Tibial artery (tissue), 4 donors: ENCODE measurements at regions not wholly inside any gene's neighbourhood (a gene's known extent, or its start where the extent isn't known, plus 50 kb on each side); places are given as distances from the start of the nearest gene placed in this dataset.

Source experiments
- DNase-seq, 2 donors: peaks; one replicate each; pipeline ENCODE4 v3.0.0-alpha.2; 2019
- H3K27ac ChIP-seq, 2 donors: fragments of 200-600 bp; sonication (generic) in 1 of 2; 1 replicate in 1 of 2; 2 replicates in 1 of 2; pipeline ENCODE4 v1.5.1; 2018 to 2019; ENCODE audit warnings: mild to moderate bottlenecking in 1 of 2
- H3K27me3 ChIP-seq, 2 donors: fragments of 200-600 bp; sonication (generic) in 1 of 2; one replicate each; pipeline versions ENCODE4 v1.5.1 to v1.6.0; 2016 to 2019
- H3K36me3 ChIP-seq, 3 donors: fragments of 200-600 bp; sonication (generic) in 2 of 3; one replicate each; pipeline ENCODE4 v1.5.1; 2016 to 2019; ENCODE audit warnings: mild to moderate bottlenecking in 2 of 3
- H3K4me1 ChIP-seq, 4 donors: fragments of 200-600 bp; sonication (generic) in 2 of 4; 1 replicate in 3 of 4; 2 replicates in 1 of 4; pipeline ENCODE4 v1.5.1; 2016 to 2019
- H3K4me3 ChIP-seq, 2 donors: fragments of 200-600 bp; sonication (generic) in 1 of 2; 1 replicate in 1 of 2; 2 replicates in 1 of 2; pipeline ENCODE4 v1.5.1; 2018 to 2019; ENCODE audit warnings: mild to moderate bottlenecking in 2 of 2
- H3K9me3 ChIP-seq, 3 donors: fragments of 200-600 bp; sonication (generic) in 1 of 3; one replicate each; pipeline ENCODE4 v1.5.1; 2016 to 2019
- intact Hi-C: fragments of 100-400 bp; cut with DNase I; formaldehyde crosslinking; loops from one replicate; pipeline ENCODE4 v1.15.0; 2023; ENCODE audit warnings: low total_unique reads
- TF ChIP-seq, protein P1 (sequence below), 2 experiments: fragments of 200-600 bp in 1 of 2; fragments of 450-650 bp in 1 of 2; IDR thresholded peaks; one replicate each; pipeline ENCODE4 v1.5.1; 2017 to 2019; ENCODE audit warnings: antibody characterized with exemption in 2 of 2, mild to moderate bottlenecking in 1 of 2, moderate library complexity in 1 of 2

DNA sequence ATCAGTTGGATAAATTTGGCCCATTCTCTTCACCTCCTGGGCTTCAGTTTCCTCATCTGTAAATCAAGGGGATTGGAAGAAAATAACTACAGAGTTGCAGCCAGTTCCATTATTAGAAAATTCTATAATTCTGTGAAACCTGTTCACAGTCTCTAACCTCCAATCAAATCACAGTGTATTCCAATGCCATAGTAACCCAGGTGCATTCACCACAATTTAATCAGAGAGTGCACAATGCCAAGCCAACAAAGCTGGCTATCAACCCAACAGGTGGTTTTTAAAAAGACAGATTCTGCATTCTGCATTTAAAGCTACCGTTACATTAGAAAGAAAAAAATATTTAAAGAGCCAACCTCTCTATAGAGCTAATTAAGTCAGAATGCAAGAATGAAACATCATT lies 308.6 kb downstream of the RNF144A start:
- Histone ChIP-seq H3K27ac (no peak overlapping the region), H3K4me1 (no peaks in the 10 kb centered on the region), H3K4me3 (no peak overlapping the region), H3K9me3 (no peaks in the 10 kb centered on the region), H3K27me3 (no peaks in the 10 kb centered on the region), H3K36me3 (no peaks in the 10 kb centered on the region)
- intact Hi-C loops: no loop called here
- TF ChIP-seq, protein P1, sequence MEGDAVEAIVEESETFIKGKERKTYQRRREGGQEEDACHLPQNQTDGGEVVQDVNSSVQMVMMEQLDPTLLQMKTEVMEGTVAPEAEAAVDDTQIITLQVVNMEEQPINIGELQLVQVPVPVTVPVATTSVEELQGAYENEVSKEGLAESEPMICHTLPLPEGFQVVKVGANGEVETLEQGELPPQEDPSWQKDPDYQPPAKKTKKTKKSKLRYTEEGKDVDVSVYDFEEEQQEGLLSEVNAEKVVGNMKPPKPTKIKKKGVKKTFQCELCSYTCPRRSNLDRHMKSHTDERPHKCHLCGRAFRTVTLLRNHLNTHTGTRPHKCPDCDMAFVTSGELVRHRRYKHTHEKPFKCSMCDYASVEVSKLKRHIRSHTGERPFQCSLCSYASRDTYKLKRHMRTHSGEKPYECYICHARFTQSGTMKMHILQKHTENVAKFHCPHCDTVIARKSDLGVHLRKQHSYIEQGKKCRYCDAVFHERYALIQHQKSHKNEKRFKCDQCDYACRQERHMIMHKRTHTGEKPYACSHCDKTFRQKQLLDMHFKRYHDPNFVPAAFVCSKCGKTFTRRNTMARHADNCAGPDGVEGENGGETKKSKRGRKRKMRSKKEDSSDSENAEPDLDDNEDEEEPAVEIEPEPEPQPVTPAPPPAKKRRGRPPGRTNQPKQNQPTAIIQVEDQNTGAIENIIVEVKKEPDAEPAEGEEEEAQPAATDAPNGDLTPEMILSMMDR (IDR thresholded peaks at IDR 0.05): no peak
- no peak for DNase-seq

DNA sequence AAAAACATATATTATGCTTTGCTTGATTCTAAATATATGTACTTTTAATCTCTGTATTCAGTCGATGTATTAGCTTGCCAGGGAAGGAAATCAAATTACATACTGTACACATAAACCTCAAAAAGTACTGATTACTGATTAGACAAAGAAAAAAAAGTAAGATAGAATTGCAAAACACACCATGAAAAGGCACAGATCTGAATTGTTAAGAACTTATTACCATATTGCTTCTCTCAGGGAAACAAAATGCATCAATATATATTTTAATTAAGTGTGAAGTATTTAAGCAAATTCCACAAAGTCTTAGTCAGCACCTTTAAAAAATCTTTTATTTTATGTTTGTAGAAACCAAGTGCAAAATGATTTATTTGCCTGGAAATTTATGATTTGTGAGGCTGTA lies 309.3 kb downstream of the RNF144A start:
- H3K36me3 ChIP-seq: no peaks in the 10 kb centered on the region
- no peak overlapping the region for H3K4me3 ChIP-seq
- TF ChIP-seq, protein P1 (IDR thresholded peaks at IDR 0.05): no peak
- no peaks in the 10 kb centered on the region for H3K27me3 ChIP-seq
- no peak overlapping the region for H3K27ac ChIP-seq
- H3K4me1 ChIP-seq: no peaks in the 10 kb centered on the region
- DNase-seq: no peak
- intact Hi-C loops: no loop called here
- no peaks in the 10 kb centered on the region for H3K9me3 ChIP-seq

DNA sequence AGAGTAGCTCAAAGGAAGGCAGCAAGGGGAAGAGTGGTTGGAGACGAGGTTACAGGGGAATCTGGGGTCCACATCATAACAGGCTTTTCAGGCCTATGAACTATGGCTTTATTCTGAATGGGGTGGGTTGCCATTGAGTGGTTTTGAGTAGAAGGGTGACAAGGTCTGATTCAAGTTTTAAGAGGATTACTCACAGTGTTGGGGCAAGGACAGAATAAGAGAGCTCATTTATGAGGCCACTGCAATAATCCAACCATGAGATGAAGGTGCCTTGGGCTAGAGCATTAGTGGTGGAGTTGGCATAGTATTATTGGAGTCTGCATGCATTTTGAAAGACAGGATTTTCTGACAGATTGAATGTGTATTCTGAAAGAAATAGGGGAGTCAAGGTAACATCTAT lies 315.9 kb downstream of the RNF144A start:
- H3K27me3 ChIP-seq: no peaks in the 10 kb centered on the region
- H3K9me3 ChIP-seq: no peaks in the 10 kb centered on the region
- H3K27ac ChIP-seq: no peak overlapping the region
- no peaks in the 10 kb centered on the region for H3K36me3 ChIP-seq
- no peak for DNase-seq
- H3K4me1 ChIP-seq: no peaks in the 10 kb centered on the region
- no peak overlapping the region for H3K4me3 ChIP-seq
- intact Hi-C loops: no loop called here
- TF ChIP-seq, protein P1 (IDR thresholded peaks at IDR 0.05): no peak

DNA sequence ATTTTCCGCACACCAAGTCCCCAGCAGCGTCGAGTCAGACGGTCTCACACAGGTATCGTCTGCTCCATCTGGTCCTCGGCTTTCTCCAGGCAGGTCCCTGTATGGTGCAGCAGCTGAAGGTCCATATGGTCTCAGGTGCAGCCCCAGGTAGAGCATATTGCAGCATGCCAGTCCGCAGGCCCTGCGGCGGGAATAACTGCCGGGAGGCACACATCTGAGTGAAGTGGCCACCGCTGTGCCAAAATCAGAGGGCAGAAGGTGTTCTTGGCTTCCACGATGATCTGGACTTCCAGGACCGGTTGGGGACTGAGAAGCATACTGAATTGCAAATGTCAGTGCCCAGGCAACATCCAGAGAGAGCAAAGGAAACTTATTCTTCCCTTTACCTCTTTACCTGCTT lies 320.3 kb downstream of the RNF144A start:
- TF ChIP-seq, protein P1 (IDR thresholded peaks at IDR 0.05): no peak
- H3K4me3 ChIP-seq: no peak overlapping the region
- intact Hi-C loops: no loop called here
- H3K27me3 ChIP-seq: no peaks in the 10 kb centered on the region
- no peaks in the 10 kb centered on the region for H3K4me1 ChIP-seq
- no peak for DNase-seq
- H3K36me3 ChIP-seq: no peaks in the 10 kb centered on the region
- no peaks in the 10 kb centered on the region for H3K9me3 ChIP-seq
- H3K27ac ChIP-seq: no peak overlapping the region

DNA sequence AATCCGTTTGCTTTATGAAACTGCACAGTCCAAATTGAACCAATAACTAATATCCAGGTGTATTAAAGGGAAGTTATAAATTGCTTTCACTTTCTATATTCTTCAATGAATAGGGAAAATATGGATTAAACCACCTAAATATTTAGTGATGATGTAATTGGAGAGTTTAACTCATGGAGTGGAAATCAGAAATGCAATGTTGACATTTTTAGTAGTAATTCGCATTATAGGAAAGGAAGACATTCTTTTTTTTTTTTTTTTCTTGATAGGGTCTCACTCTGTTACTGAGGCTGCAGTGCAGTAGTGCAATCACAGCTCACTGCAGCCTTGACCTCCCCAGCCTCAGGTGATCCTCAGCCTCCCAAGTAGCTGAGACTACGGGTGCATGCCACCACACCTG lies 321.9 kb downstream of the RNF144A start:
- H3K36me3 ChIP-seq: no peaks in the 10 kb centered on the region
- TF ChIP-seq, protein P1 (IDR thresholded peaks at IDR 0.05): no peak
- no peak for DNase-seq
- no peaks in the 10 kb centered on the region for H3K9me3 ChIP-seq
- no peaks in the 10 kb centered on the region for H3K4me1 ChIP-seq
- no peaks in the 10 kb centered on the region for H3K27me3 ChIP-seq
- no peak overlapping the region for H3K4me3 ChIP-seq
- no peak overlapping the region for H3K27ac ChIP-seq
- intact Hi-C loops: no loop called here

DNA sequence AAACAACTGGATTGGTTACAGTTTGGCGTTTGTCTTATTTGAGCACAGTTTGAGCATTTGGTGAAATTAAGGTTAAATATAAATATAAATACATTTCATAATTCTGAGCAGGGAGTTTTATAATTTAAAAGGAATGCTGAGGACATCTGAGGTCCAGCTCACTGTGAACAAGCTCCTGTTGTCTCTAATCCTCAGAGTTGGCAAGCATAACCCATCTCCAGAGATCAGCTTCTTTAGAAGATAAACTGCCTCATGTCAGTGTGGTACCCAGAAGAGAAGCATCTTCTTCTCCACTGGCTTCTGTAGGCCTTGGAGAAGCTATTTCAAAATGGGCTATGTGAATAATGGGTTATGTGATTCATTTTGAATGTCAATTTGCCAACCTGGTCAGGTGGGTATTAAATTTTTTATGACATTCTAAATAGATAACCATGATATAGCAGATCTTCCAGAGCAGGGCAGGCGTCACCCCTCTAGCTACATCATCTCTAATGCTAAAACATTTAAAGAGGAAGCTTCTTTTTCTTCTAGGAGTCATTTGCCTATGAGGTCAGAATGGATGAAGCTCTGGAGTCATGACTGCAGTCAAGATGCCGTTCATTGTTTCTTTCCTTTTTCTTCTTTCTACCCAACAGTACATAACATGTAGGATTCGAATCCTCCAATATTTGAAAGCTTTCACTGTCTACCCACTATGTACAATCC lies 324.0 kb downstream of the RNF144A start:
- Histone ChIP-seq H3K4me1 (no peaks in the 10 kb centered on the region), H3K4me3 (no peak overlapping the region), H3K27me3 (no peaks in the 10 kb centered on the region), H3K27ac (no peak overlapping the region), H3K9me3 (no peaks in the 10 kb centered on the region), H3K36me3 (no peaks in the 10 kb centered on the region)
- intact Hi-C loops: no loop called here
- DNase-seq: no peak
- TF ChIP-seq, protein P1 (IDR thresholded peaks at IDR 0.05): no peak
